Activated gamma-delta T cell treated with anti-CD3 and anti-CD28 coated beads, Interleukin-2, amount 50 U/mL, for 16 hours (primary cell): ENCODE measurements at regions not wholly inside any gene's neighbourhood (a gene's known extent, or its start where the extent isn't known, plus 50 kb on each side); places are given as distances from the start of the nearest gene placed in this dataset.
"Not testable (repeated sequence)": the region's sequence is repeated elsewhere in the genome, so short reads cannot be mapped to it uniquely, and the experiment has no call there.

Source experiments
- DNase-seq: peaks from one replicate; pipeline ENCODE4 v3.0.0-alpha.2; 2020; ENCODE audit warnings: low read depth

DNA sequence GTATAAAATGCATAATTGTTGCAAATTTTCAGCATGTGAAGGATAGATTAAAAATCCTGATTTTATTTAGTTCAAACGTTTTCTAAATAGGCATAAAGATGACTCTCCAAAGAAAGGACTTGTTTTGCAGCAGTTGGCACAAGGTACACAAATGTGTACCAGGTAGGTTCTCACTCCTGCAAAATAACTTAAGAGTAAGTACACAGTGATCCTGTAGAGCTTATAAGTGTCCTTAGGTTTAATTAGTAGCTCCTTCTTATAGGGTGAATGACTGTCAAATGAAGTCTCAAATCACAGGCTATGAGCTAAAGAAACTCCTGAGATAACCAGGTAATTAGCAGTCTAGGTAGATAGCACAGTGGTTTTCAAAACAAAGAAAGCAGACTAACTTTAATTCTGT, 330.6 kb upstream of the MDGA2 start:
- DNase-seq, result no peak

DNA sequence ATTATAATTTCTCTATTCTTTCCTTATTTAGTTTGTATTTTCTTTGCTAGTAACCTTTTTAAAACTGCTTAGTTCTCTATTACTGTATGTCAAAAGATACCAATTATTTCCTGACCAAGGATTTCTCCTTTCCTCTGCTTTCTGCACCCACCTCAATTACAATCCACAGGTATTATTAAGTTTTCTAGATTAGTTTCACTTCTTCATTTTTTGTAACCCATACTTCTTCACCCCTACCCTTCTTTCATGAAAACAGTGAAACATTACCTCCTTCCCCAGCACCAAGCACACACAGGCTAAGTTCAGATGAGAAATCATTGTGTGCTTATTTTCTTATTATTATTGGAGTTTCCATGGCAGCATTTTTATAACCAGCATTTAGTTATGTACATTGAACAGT, 318.5 kb upstream of the MDGA2 start:
- no peak for DNase-seq

DNA sequence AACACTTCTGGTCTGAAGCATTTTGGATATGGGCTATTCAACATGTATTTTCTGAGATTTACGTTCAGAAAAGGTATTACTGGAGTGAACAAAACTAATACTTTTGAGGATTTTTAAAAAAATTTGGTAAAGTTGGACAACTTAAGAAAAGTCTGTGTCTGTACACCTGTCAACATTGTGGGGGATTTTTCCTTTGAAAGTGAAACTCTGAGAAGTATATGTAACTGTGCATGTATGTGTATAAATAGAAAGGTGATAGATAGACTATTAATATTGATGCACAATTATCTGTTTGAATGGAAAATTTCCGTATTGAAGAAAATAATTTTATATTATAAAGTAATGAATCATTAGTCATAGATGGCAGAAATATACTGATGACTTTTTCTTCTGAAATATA, 312.8 kb upstream of the MDGA2 start:
- DNase-seq, result no peak

DNA sequence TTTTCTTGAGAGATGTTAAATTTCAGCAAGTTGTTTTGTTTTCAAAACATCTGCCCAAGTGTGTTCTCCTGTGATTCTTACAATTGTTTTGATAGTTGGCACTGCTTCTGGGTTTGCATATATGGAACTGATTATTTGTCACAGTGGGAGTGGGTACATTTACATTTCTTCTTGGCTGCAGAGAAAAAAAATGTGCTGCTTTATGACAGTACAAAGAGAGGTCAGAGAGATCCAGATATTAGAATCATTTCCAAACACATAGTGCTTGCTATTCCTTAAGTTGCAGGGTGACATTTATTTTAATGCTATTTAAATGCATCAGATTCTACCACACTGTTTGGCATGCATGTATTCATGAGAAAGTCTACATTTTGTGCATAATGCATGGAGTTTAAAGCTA, 303.5 kb upstream of the MDGA2 start:
- DNase-seq, result no peak

DNA sequence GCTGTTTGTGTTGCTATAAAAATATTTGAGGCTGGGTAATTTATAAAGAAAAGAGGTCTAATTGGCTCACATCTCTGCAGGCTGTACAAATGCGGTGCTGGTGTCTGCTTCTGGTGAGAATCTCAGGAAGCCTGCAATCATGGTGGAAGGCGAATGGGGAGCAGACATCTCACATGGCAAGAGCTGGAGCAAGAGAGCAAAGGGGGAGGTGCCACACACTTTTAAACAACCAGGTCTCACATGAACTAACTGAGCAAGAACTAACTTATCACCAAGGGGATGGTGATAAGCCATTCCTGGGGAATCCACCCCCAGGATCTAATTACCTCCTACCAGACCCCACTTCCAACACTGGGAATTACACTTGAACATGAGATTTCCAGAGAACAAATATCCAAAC, 300.7 kb upstream of the MDGA2 start:
- DNase-seq, result no peak

DNA sequence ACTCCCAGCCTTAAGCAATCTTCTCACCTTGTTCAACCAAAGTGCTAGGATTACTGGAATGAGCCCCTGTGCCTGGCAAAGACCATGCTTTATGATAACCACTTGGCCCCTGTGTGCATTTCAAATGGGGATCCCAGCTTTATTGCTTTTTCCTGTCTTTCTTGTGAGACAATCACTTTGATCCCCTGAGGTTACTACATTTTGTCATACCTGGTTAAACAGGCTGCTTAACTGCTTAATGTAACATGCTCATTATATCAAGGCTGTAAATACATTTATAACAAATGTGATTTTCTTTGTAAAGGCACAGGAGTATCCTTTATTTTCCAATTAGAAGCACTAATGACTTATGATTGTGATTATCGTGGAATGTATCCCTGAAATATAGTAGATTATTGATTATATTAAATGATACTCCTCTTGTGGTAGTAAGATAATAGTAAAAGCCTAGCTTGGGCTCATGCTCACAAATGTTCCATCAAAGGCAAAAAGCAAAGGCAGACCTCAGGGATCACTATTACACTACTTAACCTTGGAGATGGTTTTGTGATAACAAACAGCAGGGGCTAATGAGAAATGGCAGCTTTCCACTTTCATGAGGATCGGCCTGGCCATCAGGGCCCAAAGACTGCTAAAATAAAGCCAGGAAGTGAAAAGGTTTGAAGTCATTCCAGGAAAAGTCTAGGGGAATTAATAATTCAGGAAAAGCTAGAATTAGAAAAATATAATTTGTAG, 290.8 kb upstream of the MDGA2 start:
- DNase-seq, result no peak

DNA sequence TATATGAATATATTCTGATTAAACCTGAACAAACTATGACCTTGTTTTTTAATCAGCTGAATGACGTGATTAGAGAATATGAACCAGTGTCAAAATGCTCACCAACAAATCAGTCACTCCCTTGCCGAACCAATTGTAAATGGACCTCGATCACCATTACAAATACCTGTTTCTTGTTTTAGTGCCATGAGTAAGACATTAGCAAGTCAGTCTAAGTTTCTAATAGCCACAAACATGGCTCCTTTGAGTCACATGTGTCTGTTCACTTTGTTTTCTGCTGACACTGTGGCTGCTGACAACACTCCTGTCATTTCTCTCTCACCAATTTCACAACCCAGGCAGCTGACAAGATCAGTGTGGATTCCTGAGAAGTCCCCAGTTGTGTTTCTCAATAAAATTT, 286.2 kb upstream of the MDGA2 start:
- no peak for DNase-seq

DNA sequence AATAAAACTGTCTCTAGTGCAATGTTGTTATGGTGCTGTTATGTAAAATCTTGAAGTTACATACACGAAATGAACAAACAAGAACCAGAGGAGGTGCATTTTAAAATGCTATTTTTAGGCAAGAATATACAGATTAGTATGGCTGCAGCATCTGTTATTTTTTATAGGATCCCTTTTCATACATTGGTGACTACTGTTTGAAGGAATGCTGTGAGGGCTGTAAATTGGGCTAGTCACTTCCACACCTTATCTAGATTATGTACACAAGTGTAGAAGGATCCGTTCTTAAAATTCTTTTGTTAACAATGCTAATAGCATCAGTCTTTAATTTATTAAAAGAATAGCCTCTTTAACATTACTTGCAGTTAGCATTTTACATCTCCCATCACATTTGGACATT, 284.3 kb upstream of the MDGA2 start:
- DNase-seq, result no peak

DNA sequence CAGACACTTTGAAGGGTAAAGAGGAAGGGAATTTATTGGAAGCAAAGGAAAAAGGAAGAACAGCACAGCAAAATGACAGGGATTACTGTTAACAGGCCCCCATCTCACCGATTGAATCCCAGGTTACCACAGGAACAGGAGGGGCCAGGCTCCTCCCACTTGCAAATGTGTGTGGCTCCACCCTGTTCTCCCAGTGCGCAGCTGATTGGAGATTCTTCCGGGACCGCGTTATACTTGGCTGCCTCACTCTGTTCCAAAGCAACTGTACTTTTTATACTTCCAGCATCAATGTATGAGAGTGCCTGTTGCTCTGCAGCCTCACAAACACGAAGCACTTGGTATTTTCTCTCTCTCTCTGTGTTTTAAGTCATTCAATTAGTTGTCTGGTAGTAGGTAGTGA, 273.6 kb upstream of the MDGA2 start:
- no peak for DNase-seq

DNA sequence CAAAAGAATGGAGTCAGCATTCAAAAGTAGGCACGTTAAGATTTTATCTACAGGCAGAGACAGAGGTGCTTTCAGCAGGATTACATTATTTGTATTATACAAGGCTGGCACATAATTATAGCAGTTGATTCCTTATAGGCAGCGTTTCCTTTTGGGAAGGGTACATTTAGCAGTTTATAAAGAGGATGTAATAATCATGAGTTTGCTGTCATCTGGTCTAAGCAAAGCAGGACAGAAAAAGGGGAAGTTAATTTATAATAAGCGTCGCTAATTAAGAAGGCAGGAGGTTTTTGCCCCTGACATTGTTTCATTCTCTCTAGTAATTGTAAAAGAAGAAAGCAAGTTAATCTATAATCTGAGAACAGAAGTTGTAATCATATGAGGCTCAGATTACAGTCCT, 259.9 kb upstream of the MDGA2 start:
- no peak for DNase-seq

DNA sequence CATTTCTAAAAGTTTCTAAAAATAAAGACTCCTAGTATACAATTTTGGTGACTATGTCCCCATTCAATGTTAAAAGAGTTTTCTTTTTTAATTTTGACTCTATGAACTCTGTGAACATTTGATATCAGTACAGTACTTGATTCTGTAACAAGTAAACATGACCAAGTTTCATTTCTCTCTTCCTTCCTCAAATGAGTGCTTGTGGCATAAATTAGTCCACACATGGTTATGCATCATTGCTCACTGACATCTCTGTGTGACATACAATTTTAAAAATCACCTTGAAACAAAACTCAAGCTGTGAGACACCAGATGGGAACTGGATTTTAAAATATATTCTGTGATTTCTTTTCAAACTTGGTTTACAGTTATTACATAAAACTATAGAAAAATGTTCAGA, 253.9 kb upstream of the MDGA2 start:
- DNase-seq, result no peak

DNA sequence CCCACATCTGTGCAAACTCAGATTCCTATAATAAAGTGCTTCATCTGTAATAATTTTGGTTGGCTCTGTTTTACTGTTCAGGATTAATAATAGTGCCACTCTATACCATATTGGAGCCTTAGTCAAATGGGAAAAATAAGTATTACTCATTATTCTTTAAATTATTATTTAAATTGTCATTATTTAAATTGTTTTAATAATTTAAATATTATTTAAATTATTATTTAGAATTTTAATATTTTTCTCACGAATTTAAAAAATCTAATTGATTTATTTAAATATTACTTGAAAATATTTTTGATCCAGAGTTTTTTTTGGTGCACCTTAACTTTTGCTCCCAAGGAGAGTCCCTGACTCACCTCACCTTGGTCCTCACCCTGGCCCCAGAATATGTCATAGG, 245.7 kb upstream of the MDGA2 start:
- no peak for DNase-seq

DNA sequence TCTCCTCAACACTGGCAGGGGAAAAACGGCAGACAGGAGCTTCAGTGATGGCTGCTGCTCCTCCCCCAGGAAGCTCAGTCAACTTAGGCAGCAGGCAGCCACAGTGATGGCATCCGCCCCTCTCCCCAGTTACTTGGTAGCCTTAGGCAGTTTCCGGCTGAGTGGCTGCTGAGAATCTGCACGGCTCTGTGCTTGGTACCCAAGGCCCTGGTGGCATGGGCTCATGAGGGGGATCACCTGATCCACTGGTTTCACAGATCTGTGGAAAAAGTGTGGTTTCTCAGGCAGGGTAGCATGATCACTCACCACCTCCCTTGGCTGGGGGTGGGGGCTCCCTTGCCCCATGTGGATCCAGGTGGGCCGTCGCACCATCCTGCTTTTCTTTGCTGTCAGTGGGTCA, 244.6 kb upstream of the MDGA2 start:
- no peak for DNase-seq

DNA sequence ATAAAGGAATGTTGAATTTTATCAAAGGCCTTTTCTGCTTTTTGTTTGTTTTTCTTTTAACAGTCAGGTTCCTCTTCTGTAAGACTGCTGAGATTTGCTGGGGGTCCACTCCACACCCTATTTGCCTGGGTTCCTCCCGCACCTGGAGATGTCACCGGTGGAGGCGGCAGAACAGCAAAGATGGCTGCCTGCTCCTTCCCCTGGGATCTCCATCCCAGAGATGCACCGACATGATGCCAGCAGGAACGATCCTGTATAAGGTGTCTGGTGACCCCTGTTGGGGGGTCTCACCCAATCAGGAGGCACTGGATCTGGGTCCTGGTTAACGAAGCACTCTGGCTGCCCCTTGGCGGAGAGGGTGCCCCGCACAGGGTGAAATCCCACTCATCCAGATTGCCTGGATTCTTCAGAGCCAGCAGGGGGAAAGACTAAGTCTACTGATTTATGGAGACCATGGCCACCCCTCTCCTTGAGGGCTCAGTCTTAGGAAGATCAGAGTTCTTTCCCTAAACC, 244.0 kb upstream of the MDGA2 start:
- no peak for DNase-seq

DNA sequence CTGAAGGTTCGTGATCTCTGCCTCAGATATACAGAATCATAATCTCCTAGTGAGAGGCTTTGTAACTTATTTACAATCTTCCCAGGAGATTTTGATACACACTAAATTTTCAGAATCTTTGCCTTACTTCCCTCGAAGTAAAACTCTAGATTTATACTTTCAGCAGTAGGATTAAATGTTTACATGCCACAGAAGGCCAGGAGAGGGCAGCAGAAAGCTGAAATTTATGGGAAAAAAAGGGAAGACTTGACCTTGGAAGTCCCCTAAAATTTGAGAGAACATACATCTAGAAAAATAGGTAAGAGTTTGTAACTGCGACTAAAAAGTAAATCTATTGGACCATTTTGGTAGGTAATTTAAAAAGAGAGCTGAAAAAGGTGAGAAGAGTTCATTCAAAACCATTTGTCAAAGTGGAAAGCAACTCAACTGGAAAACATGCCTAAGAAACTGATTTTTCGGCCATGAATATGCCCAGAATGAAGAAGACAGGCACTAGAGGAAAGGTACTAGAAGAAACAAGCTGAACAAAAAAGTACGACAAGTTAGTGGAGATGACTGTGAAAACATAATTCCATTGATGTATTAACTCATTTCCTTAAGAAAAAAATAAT, 242.0 kb upstream of the MDGA2 start:
- DNase-seq, result no peak

DNA sequence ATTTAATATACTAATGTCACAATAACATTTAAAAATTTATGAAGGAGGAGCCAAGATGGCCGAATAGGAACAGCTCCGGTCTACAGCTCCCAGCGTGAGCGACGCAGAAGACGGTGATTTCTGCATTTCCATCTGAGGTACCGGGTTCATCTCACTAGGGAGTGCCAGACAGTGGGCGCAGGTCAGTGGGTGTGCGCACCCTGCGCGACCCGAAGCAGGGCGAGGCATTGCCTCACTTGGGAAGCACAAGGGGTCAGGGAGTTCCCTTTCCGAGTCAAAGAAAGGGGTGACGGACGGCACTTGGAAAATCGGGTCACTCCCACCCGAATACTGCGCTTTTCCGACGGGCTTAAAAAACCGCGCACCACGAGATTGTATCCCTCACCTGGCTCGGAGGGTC, 225.7 kb upstream of the MDGA2 start:
- not testable (repeated sequence) for DNase-seq

DNA sequence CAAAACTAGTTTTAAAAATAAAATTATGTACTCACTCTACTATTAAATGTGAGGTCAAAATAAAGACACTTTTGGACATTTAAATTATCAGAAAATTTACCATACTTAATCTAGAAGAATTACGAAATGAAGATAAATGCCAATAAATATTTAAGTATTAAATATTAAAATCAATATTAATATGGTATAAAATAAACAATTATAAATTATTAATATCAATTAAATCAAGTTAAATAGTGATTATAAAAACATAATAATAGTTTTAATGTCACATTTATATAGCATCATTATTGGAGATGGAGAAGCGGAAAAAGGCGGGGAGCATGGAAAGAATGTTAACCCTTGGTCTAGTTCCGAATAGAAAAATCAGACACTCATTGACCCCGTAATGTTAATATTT, 224.3 kb upstream of the MDGA2 start:
- no peak for DNase-seq

DNA sequence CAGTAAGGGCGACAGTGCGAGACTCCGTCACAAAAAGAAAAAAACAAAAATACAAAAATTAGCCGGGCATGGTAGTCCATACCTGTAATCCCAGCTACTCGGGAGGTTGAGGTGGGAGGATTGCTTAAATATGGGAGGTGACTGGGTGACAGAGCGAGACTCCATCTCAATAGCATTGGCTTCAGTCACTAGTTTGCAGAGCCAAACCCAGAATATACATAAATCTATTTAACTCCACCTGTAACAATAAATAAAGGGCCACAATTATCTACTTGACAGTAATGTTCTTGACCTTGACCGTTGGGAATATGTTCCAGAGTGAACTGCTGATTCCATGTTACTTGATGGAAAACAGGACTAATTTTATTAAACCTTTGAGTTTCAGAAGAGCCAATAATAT, 198.9 kb upstream of the MDGA2 start:
- DNase-seq, result no peak

DNA sequence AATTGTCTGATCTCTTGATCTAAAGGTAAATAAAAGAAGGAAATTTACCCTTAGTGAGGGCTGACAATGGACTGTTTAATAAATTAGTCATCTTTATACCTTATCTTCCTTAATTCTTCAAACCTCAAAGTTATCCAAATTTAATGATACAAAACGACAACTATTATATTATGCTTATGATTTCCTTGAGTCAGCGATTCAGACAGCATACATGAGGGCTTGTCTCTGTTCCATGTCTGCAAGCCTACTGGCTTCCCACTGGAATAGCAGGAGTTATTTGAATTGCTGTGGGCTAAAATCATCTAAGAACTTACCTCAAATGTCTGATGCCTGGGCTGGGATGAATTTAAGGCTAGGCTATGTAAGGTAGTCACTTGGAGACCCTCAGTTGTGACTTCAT, 197.2 kb upstream of the MDGA2 start:
- no peak for DNase-seq

DNA sequence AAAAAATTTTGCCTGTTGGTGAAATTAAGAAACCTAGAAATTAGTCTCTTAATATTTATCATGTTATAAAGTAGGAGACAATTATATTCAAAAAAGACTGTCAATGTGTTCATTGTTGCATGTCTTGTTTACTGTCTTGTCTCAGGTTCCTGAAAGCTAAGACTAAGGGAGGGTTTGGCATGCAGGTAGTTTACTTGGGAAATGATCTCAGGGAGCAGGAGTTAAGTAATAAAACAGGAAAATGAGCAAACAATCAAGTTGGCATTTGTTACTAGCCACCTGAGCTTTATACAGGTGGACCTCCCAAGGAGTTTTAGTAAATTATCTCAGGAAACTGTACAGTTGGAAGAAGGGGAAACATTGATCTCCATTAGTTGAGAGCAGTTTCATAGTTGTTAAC, 188.0 kb upstream of the MDGA2 start:
- no peak for DNase-seq

DNA sequence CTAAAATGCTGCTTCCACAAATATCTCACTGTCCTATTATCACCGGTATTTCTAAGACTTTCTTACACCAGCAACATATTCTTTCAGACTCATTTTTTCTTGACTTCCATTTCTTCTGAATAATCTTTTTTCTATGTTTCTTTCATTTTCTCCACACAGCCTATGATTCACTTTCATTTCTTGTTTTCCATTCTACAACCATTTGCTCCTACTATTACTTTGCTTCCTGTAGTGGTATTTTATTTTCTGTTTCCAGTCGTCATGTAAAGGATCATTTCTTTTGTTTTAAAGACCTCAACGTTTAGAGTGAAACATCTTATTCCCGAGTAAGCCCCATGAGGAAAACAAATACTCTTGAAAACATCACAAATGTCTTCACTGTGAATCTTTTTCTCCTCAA, 182.2 kb upstream of the MDGA2 start:
- no peak for DNase-seq

DNA sequence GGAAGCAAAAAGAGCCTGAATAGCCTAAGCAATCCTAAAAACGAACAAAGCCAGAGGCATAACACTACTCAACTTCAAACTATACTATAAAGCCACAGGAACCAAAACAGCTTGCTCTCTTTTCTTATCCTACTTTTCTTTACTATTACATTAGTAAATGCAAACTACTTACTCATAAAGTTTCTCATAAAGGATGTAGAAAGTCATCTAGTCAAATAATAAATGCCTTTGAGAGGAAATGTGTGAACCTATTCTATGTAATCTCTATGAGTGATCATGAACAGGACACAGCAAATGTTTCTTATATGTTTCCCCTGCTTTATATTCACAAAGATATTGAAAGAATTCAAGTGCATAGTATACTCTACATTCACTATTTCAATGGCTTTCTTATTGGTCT, 176.9 kb upstream of the MDGA2 start:
- no peak for DNase-seq

DNA sequence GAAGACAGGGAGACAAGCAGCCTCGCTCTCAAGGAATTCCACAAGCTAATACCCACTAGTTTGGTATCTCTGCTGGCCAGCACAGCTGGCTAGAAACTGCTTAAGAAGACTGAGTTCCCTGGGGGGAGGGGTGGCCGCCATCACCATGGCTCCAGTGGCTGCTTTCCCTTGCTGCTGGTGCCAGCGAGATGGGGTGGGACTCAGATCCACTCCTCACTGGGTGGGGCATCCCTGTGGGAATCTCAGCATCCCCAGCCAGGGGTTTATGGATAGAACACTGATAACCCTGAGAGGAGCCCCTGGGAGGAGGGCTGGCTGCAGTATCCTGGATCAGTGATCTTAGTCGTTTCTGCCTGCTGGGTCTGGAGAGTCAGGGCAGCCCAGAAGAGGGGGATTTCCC, 170.6 kb upstream of the MDGA2 start:
- no peak for DNase-seq

DNA sequence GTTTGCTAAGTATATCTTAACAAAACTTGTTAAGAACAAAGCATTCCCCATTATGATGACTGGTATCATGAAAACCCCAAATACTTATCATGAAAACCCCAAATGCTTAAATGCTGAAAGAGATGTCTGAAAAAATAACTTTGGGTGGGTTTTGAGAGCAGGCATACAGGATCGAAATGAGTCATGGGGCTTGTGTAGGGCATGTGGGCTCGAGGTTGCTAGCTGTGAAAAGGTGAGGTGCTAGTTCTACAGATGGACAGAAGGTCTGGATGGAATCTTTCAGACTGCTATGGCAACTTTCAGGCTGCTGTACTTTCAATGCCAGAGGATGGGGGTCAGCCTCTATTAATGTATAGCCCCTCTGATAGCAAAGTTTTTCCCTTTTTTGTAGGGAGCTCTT, 167.8 kb upstream of the MDGA2 start:
- no peak for DNase-seq
